HepG2 (cell line): ENCODE measurements at regions not wholly inside any gene's neighbourhood (a gene's known extent, or its start where the extent isn't known, plus 50 kb on each side); places are given as distances from the start of the nearest gene placed in this dataset.

ENCODE experiments used
- ATAC-seq: fragments of 200-7000 bp; cut with Tn5 transposase; 3 replicates; pipeline ENCODE4 v1.9.1; 2020; ENCODE audit warnings: mild to moderate bottlenecking, moderate library complexity
- BruUV-seq: library from RNA; stranded (reverse); fragments of 400-500 nt; replicated peaks from 2 replicates; lab custom pipeline; 2021; lab: Mats Ljungman, UMichigan
- CTCF ChIA-PET: fragments of 300-600 bp; formaldehyde crosslinking; extraction: SDS; loops from one replicate; lab custom pipeline; 2021; ENCODE audit warnings: low total read pairs, inconsistent platforms, low intra/inter-chr PET ratio; lab: Yijun Ruan, JAX
- POLR2A ChIA-PET: fragments of 350-600 bp; sonication (Branson Sonifier 250); formaldehyde crosslinking; loops from one replicate; lab custom pipeline; 2020; ENCODE audit warnings: antibody characterized with exemption, inconsistent platforms; lab: Yijun Ruan, JAX
- DNase-seq: peaks from one replicate; pipeline ENCODE4 v3.0.0-alpha.2; 2015; ENCODE audit warnings: low spot score
- FAIRE-seq: peaks from 3 replicates; lab custom pipeline; 2011; peaks lifted over from hg19 to GRCh38; lab: Jason Lieb, UNC
- H2AFZ ChIP-seq: one replicate; pipeline ENCODE4 v1.6.1; 2011; ENCODE audit warnings: low read length, inconsistent platforms
- H3K27ac ChIP-seq: fragments of 300-600 bp; 3 replicates; pipeline ENCODE4 v1.8.0; 2011; ENCODE audit warnings: mixed run types, mild to moderate bottlenecking, mixed read lengths, low read length, inconsistent platforms; ENCODE audit not compliant: insufficient read depth; ENCODE audit errors: extremely low read length
- H3K27me3 ChIP-seq, 2 experiments: fragments of 200-600 bp in 1 of 2; 2 replicates in 1 of 2; 3 replicates in 1 of 2; pipeline versions ENCODE4 v1.6.0 to v1.8.0; 2011; ENCODE audit warnings: low read length in 2 of 2, mild to moderate bottlenecking in 2 of 2, moderate library complexity in 2 of 2, inconsistent platforms in 1 of 2; ENCODE audit not compliant: insufficient read depth in 2 of 2, control insufficient read depth in 1 of 2
- H3K36me3 ChIP-seq, 2 experiments: fragments of 200-600 bp in 1 of 2; replicated peaks in 1 of 2; 2 replicates in 1 of 2; 3 replicates in 1 of 2; pipeline versions ENCODE4 v1.5.1 to v1.8.0; 2011; ENCODE audit warnings: low read length in 2 of 2, inconsistent platforms in 1 of 2; ENCODE audit not compliant: insufficient read depth in 2 of 2, control insufficient read depth in 1 of 2
- H3K4me1 ChIP-seq: 2 replicates; pipeline ENCODE4 v1.5.1; 2012; ENCODE audit warnings: low read length, inconsistent platforms; ENCODE audit not compliant: insufficient read depth
- H3K4me2 ChIP-seq: 2 replicates; pipeline ENCODE4 v1.6.0; 2011; ENCODE audit warnings: low read depth, low read length, inconsistent platforms
- H3K4me3 ChIP-seq, 3 experiments: fragments of 200-600 bp in 1 of 3; sonication (generic), shearing (Covaris generic) in 1 of 3; replicated peaks in 1 of 3; 2 replicates each; pipeline ENCODE4 v1.5.1; 2011 to 2016; ENCODE audit warnings: low read length in 3 of 3, inconsistent platforms in 2 of 3, low read depth in 2 of 3, mild to moderate bottlenecking in 2 of 3, control low read depth in 1 of 3, mixed read lengths in 1 of 3; ENCODE audit not compliant: insufficient read depth in 1 of 3
- H3K79me2 ChIP-seq: one replicate; pipeline ENCODE4 v1.6.1; 2011; ENCODE audit warnings: low read length, inconsistent platforms; ENCODE audit not compliant: insufficient read depth
- H3K9ac ChIP-seq: 2 replicates; pipeline ENCODE4 v1.6.0; 2011; ENCODE audit warnings: mild to moderate bottlenecking, low read depth, low read length, inconsistent platforms; ENCODE audit not compliant: insufficient read depth
- H3K9me3 ChIP-seq: 2 replicates; pipeline ENCODE4 v1.5.1; 2012; ENCODE audit warnings: mild to moderate bottlenecking, low read length
- H4K20me1 ChIP-seq: 2 replicates; pipeline ENCODE4 v1.6.0; 2011; ENCODE audit warnings: inconsistent platforms, mild to moderate bottlenecking, low read length, moderate library complexity; ENCODE audit not compliant: insufficient read depth
- CAMTA2 ChIP-seq: sonication (generic); formaldehyde crosslinking; IDR thresholded peaks from 2 replicates; pipeline ENCODE4 v1.4.0; 2020; ENCODE audit warnings: mild to moderate bottlenecking, missing genetic modification reagents, borderline replicate concordance
- GLI4 ChIP-seq: sonication (generic); formaldehyde crosslinking; IDR thresholded peaks from 2 replicates; pipeline ENCODE4 v1.5.1; 2020; ENCODE audit warnings: missing genetic modification reagents, mild to moderate bottlenecking, moderate library complexity, borderline replicate concordance
- NFE2 ChIP-seq: sonication (generic); formaldehyde crosslinking; IDR thresholded peaks from 2 replicates; pipeline ENCODE4 v1.4.0; 2020; ENCODE audit warnings: missing genetic modification reagents
- SP140L ChIP-seq: sonication (generic); formaldehyde crosslinking; IDR thresholded peaks from 2 replicates; pipeline ENCODE4 v1.4.0; 2020; ENCODE audit warnings: missing genetic modification reagents, borderline replicate concordance
- TAF15 ChIP-seq: fragments of 200-400 bp; formaldehyde crosslinking; IDR thresholded peaks from one replicate; pipeline ENCODE4 v1.6.1; 2018; ENCODE audit warnings: mild to moderate bottlenecking, low read depth, low read length; ENCODE audit not compliant: poor library complexity, severe bottlenecking
- ZNF101 ChIP-seq: sonication (generic); formaldehyde crosslinking; IDR thresholded peaks from 2 replicates; pipeline ENCODE4 v1.4.0; 2020; ENCODE audit warnings: mild to moderate bottlenecking, low read depth, missing genetic modification reagents, borderline replicate concordance
- ZNF484 ChIP-seq: sonication (generic); formaldehyde crosslinking; IDR thresholded peaks from 2 replicates; pipeline ENCODE4 v1.5.1; 2020; ENCODE audit warnings: mild to moderate bottlenecking, low read depth, missing genetic modification reagents, borderline replicate concordance
- ZNF577 ChIP-seq: sonication (generic); formaldehyde crosslinking; IDR thresholded peaks from 2 replicates; pipeline ENCODE4 v1.4.0; 2020; ENCODE audit warnings: mild to moderate bottlenecking, low read depth, missing genetic modification reagents, borderline replicate concordance
- ZNF644 ChIP-seq: IDR thresholded peaks from 2 replicates; pipeline ENCODE4 v1.6.1; 2016; ENCODE audit warnings: low read depth
- ZNF761 ChIP-seq: sonication (generic); formaldehyde crosslinking; conservative IDR thresholded peaks from 2 replicates; pipeline ENCODE4 v1.4.0; 2020; ENCODE audit warnings: mild to moderate bottlenecking, missing genetic modification reagents
- WGBS: methylation state at CpG from one replicate; pipeline ENCODE4 v1.1.6; 2017; ENCODE audit warnings: low lambda C conversion rate; 5-methylcytosine and 5-hydroxymethylcytosine counted together
- in situ Hi-C: cut with HindIII; loops from 2 replicates; pipeline ENCODE4 v1.10.0; 2017; ENCODE audit warnings: low pct_unique_long_range_greater_than_20kb; ENCODE audit not compliant: extremely low pct_ligation_motif_present
- intact Hi-C: fragments of 100-400 bp; cut with micrococcal nuclease; formaldehyde crosslinking; loops from one replicate; pipeline ENCODE4 v1.10.0; 2022; ENCODE audit not compliant: unreplicated experiment
- TF ChIP-seq, protein P1 (sequence below): sonication (generic); formaldehyde crosslinking; IDR thresholded peaks from 2 replicates; pipeline ENCODE4 v1.4.0; 2020; ENCODE audit warnings: missing genetic modification reagents

DNA sequence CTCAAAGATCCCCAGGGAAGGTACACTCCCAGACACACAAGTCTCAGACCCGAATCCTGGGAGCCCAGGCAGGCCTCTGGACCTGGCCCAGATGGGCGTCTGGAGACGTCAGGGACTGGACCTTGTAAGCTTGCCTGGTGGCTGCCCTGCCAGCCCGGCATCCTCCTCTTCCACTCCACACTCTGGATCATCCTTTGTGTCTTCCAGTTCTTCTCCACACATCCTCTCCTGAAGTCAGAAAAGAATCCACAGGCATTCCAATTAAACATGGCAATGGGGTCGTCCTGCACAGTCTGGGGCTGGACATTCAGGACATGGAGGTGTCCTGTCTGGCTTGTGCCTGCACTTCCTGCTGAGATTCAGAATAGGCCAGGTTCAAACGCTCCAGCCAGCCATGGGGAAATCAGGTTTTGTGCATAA is 208.8 kb upstream of the IGF1R start:
- ATAC-seq (no peak), DNase-seq (no peak), FAIRE-seq (no peak)
- Histone ChIP-seq H3K4me3 (no peak overlapping the region), H4K20me1 (no peaks in the 10 kb centered on the region), H3K36me3 (no peaks in the 10 kb centered on the region), H2AFZ (no peak overlapping the region), H3K27ac (no peak overlapping the region), H3K9ac (no peak overlapping the region), H3K4me1 (no peaks in the 10 kb centered on the region), H3K79me2 (no peaks in the 10 kb centered on the region), H3K9me3 (no peaks in the 10 kb centered on the region), H3K4me2 (no peak overlapping the region), H3K27me3 (peaks cover 0 to 25% of the 10 kb centered on the region in 2 experiments; a peak in 4 of 5 replicates)
- intact Hi-C loops = no loop called here
- in situ Hi-C loops = no loop called here
- ChIA-PET POLR2A (no interaction called here), CTCF (no interaction called here)
- WGBS = 10% methylated on average over 5 of the region's 6 CpGs
- no TSS peak for BruUV-seq
- TF ChIP-seq GLI4 (CRISPR knock-in tag) = no peak
- TF ChIP-seq, protein P1, sequence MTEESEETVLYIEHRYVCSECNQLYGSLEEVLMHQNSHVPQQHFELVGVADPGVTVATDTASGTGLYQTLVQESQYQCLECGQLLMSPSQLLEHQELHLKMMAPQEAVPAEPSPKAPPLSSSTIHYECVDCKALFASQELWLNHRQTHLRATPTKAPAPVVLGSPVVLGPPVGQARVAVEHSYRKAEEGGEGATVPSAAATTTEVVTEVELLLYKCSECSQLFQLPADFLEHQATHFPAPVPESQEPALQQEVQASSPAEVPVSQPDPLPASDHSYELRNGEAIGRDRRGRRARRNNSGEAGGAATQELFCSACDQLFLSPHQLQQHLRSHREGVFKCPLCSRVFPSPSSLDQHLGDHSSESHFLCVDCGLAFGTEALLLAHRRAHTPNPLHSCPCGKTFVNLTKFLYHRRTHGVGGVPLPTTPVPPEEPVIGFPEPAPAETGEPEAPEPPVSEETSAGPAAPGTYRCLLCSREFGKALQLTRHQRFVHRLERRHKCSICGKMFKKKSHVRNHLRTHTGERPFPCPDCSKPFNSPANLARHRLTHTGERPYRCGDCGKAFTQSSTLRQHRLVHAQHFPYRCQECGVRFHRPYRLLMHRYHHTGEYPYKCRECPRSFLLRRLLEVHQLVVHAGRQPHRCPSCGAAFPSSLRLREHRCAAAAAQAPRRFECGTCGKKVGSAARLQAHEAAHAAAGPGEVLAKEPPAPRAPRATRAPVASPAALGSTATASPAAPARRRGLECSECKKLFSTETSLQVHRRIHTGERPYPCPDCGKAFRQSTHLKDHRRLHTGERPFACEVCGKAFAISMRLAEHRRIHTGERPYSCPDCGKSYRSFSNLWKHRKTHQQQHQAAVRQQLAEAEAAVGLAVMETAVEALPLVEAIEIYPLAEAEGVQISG (CRISPR knock-in tag) = no peak
- TF ChIP-seq SP140L = no peak
- TF ChIP-seq CAMTA2 (CRISPR knock-in tag) = no peak
- TF ChIP-seq ZNF644 = no peak
- TF ChIP-seq TAF15 = no peak
- no peak for TF ChIP-seq NFE2 (CRISPR knock-in tag)
- TF ChIP-seq ZNF761 (CRISPR knock-in tag) = no peak
- TF ChIP-seq ZNF101 (CRISPR knock-in tag) = no peak
- no peak for TF ChIP-seq ZNF577 (CRISPR knock-in tag)
- TF ChIP-seq ZNF484 (CRISPR knock-in tag) = no peak
